Esophagus muscularis mucosa (tissue), 3 donors: ENCODE measurements at regions not wholly inside any gene's neighbourhood (a gene's known extent, or its start where the extent isn't known, plus 50 kb on each side); places are given as distances from the start of the nearest gene placed in this dataset.

Source experiments
- POLR2A ChIP-seq: fragments of 450-650 bp; IDR thresholded peaks from one replicate; pipeline ENCODE4 v1.6.1; 2017; ENCODE audit warnings: antibody characterized with exemption, moderate library complexity, mild to moderate bottlenecking, low read depth
- TF ChIP-seq, protein P1 (sequence below), 3 experiments: fragments of 200-600 bp in 2 of 3; fragments of 450-650 bp in 1 of 3; sonication (generic) in 2 of 3; IDR thresholded peaks; one replicate each; pipeline ENCODE4 v1.5.1; 2017 to 2019; ENCODE audit warnings: antibody characterized with exemption in 3 of 3, mild to moderate bottlenecking in 2 of 3, moderate library complexity in 1 of 3

DNA sequence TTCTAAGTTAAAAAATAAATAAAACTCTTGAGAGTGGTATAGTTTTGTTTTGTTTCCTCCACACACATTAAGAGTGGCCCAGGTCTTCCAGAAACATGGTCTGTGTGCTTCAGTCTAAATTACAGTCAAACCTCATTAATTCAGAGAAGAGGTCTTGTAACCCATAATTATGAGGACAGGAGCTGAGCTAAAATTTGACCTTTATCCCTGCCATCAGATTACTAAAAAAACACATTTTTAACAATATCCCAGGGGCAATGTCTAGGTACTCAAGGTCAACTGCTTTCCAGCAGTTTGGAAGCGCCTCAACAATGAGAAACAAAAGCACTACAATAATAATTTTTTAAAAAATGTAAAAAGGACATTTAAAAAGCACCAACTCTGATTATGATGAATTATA, 184.1 kb upstream of the PFKP start:
- TF ChIP-seq, protein P1, sequence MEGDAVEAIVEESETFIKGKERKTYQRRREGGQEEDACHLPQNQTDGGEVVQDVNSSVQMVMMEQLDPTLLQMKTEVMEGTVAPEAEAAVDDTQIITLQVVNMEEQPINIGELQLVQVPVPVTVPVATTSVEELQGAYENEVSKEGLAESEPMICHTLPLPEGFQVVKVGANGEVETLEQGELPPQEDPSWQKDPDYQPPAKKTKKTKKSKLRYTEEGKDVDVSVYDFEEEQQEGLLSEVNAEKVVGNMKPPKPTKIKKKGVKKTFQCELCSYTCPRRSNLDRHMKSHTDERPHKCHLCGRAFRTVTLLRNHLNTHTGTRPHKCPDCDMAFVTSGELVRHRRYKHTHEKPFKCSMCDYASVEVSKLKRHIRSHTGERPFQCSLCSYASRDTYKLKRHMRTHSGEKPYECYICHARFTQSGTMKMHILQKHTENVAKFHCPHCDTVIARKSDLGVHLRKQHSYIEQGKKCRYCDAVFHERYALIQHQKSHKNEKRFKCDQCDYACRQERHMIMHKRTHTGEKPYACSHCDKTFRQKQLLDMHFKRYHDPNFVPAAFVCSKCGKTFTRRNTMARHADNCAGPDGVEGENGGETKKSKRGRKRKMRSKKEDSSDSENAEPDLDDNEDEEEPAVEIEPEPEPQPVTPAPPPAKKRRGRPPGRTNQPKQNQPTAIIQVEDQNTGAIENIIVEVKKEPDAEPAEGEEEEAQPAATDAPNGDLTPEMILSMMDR (IDR thresholded peaks at IDR 0.05): no peak
- TF ChIP-seq POLR2A: no peak
